Breast epithelium (tissue), 3 donors: ENCODE measurements at regions not wholly inside any gene's neighbourhood (a gene's known extent, or its start where the extent isn't known, plus 50 kb on each side); places are given as distances from the start of the nearest gene placed in this dataset.

Experiments
- POLR2A ChIP-seq: fragments of 450-650 bp; IDR thresholded peaks from one replicate; pipeline ENCODE4 v1.6.1; 2016; ENCODE audit warnings: antibody characterized with exemption, mild to moderate bottlenecking, moderate library complexity
- POLR2AphosphoS5 ChIP-seq, 3 donors: sonication (generic); formaldehyde crosslinking; IDR thresholded peaks; one replicate each; pipeline ENCODE4 v1.6.1; 2017; ENCODE audit warnings: antibody characterized with exemption in 3 of 3
- TF ChIP-seq, protein P1 (sequence below), 3 donors: fragments of 450-650 bp; IDR thresholded peaks; one replicate each; pipeline ENCODE4 v1.5.1; 2016 to 2017; ENCODE audit warnings: antibody characterized with exemption in 3 of 3, mild to moderate bottlenecking in 3 of 3, moderate library complexity in 3 of 3

DNA sequence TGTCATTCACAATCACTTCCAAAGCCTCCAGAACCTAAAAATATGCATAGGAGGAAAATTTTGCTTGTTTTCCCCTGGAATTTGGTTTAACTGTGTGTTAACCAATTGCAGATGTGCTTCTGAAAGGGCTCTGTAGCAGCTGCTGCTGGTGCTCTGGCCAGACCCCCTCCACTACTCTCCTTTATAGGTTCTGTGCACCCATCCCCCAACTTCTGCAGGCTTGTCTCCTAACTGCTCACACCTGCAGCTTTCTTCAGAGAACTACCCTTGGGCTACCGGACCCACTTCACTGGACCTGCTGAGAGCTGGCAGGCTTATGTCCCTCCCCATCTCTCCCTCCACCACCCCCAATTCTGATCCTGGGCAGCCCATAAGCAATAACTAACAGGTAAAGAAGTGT lies 662.1 kb upstream of the DIPK2B start:
- TF ChIP-seq, protein P1, sequence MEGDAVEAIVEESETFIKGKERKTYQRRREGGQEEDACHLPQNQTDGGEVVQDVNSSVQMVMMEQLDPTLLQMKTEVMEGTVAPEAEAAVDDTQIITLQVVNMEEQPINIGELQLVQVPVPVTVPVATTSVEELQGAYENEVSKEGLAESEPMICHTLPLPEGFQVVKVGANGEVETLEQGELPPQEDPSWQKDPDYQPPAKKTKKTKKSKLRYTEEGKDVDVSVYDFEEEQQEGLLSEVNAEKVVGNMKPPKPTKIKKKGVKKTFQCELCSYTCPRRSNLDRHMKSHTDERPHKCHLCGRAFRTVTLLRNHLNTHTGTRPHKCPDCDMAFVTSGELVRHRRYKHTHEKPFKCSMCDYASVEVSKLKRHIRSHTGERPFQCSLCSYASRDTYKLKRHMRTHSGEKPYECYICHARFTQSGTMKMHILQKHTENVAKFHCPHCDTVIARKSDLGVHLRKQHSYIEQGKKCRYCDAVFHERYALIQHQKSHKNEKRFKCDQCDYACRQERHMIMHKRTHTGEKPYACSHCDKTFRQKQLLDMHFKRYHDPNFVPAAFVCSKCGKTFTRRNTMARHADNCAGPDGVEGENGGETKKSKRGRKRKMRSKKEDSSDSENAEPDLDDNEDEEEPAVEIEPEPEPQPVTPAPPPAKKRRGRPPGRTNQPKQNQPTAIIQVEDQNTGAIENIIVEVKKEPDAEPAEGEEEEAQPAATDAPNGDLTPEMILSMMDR (IDR thresholded peaks at IDR 0.05): no peak
- TF ChIP-seq POLR2AphosphoS5 (IDR thresholded peaks at IDR 0.05) (no peak), POLR2A (no peak)
